ENCODE measurements at regions not wholly inside any gene's neighbourhood (a gene's known extent, or its start where the extent isn't known, plus 50 kb on each side); places are given as distances from the start of the nearest gene placed in this dataset.

DNA sequence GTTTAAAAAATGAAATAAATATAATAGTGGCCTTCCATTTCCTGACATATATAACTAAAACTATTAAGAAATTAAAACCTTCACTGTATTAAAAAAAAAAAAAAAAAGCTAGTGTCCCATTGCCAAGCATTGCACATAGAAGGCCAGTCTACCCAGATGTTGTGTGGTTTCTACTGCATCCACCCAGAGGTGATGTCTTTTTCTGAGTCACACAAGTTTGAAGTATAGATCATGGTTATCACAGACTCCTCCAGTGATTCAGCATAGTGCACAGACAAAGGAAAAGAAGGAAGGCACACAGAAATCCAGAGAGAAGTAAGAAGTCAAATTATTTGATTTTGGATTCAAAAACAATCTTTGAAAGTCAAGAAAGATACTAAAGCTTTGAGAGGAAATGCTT is 429.0 kb downstream of the ETV1 start (continued):
- TF ChIP-seq, protein P1, sequence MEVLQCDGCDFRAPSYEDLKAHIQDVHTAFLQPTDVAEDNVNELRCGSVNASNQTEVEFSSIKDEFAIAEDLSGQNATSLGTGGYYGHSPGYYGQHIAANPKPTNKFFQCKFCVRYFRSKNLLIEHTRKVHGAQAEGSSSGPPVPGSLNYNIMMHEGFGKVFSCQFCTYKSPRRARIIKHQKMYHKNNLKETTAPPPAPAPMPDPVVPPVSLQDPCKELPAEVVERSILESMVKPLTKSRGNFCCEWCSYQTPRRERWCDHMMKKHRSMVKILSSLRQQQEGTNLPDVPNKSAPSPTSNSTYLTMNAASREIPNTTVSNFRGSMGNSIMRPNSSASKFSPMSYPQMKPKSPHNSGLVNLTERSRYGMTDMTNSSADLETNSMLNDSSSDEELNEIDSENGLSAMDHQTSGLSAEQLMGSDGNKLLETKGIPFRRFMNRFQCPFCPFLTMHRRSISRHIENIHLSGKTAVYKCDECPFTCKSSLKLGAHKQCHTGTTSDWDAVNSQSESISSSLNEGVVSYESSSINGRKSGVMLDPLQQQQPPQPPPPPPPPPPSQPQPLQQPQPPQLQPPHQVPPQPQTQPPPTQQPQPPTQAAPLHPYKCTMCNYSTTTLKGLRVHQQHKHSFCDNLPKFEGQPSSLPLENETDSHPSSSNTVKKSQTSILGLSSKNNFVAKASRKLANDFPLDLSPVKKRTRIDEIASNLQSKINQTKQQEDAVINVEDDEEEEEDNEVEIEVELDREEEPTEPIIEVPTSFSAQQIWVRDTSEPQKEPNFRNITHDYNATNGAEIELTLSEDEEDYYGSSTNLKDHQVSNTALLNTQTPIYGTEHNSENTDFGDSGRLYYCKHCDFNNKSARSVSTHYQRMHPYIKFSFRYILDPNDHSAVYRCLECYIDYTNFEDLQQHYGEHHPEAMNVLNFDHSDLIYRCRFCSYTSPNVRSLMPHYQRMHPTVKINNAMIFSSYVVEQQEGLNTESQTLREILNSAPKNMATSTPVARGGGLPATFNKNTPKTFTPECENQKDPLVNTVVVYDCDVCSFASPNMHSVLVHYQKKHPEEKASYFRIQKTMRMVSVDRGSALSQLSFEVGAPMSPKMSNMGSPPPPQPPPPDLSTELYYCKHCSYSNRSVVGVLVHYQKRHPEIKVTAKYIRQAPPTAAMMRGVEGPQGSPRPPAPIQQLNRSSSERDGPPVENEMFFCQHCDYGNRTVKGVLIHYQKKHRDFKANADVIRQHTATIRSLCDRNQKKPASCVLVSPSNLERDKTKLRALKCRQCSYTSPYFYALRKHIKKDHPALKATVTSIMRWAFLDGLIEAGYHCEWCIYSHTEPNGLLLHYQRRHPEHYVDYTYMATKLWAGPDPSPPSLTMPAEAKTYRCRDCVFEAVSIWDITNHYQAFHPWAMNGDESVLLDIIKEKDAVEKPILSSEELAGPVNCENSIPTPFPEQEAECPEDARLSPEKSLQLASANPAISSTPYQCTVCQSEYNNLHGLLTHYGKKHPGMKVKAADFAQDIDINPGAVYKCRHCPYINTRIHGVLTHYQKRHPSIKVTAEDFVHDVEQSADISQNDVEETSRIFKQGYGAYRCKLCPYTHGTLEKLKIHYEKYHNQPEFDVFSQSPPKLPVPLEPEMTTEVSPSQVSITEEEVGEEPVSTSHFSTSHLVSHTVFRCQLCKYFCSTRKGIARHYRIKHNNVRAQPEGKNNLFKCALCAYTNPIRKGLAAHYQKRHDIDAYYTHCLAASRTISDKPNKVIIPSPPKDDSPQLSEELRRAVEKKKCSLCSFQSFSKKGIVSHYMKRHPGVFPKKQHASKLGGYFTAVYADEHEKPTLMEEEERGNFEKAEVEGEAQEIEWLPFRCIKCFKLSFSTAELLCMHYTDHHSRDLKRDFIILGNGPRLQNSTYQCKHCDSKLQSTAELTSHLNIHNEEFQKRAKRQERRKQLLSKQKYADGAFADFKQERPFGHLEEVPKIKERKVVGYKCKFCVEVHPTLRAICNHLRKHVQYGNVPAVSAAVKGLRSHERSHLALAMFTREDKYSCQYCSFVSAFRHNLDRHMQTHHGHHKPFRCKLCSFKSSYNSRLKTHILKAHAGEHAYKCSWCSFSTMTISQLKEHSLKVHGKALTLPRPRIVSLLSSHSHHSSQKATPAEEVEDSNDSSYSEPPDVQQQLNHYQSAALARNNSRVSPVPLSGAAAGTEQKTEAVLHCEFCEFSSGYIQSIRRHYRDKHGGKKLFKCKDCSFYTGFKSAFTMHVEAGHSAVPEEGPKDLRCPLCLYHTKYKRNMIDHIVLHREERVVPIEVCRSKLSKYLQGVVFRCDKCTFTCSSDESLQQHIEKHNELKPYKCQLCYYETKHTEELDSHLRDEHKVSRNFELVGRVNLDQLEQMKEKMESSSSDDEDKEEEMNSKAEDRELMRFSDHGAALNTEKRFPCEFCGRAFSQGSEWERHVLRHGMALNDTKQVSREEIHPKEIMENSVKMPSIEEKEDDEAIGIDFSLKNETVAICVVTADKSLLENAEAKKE (CRISPR knock-in tag; IDR thresholded peaks at IDR 0.05), result no peak
- TF ChIP-seq, protein P2, sequence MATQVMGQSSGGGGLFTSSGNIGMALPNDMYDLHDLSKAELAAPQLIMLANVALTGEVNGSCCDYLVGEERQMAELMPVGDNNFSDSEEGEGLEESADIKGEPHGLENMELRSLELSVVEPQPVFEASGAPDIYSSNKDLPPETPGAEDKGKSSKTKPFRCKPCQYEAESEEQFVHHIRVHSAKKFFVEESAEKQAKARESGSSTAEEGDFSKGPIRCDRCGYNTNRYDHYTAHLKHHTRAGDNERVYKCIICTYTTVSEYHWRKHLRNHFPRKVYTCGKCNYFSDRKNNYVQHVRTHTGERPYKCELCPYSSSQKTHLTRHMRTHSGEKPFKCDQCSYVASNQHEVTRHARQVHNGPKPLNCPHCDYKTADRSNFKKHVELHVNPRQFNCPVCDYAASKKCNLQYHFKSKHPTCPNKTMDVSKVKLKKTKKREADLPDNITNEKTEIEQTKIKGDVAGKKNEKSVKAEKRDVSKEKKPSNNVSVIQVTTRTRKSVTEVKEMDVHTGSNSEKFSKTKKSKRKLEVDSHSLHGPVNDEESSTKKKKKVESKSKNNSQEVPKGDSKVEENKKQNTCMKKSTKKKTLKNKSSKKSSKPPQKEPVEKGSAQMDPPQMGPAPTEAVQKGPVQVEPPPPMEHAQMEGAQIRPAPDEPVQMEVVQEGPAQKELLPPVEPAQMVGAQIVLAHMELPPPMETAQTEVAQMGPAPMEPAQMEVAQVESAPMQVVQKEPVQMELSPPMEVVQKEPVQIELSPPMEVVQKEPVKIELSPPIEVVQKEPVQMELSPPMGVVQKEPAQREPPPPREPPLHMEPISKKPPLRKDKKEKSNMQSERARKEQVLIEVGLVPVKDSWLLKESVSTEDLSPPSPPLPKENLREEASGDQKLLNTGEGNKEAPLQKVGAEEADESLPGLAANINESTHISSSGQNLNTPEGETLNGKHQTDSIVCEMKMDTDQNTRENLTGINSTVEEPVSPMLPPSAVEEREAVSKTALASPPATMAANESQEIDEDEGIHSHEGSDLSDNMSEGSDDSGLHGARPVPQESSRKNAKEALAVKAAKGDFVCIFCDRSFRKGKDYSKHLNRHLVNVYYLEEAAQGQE (IDR thresholded peaks at IDR 0.05; ENCODE audit: unreplicated experiment), result no peak

DNA sequence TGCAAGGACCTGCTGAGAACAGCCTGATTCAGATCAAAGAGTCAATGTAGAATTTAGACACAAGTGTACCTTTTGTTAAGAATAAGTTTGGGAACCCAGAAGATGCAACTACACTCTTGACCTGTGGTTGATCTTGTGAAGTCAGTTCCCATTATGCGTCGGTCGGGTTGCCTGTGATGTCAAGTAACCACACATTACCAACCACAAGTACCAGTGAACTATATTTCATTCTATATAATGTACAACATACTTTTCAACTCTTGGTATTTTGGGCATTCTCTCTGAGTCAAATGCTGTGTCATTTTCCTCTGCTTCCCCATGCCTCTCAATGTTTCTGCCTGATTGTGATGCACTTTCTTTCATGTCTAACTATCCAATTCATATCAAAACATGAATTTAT is 426.2 kb downstream of the ETV1 start:
- H3K9me3 Mint-ChIP-seq, result no peaks in the 10 kb centered on the region
- no peak overlapping the region for H3K4me3 Mint-ChIP-seq
- Histone ChIP-seq H3K27me3 (ENCODE audit: insufficient read depth) (no peaks in the 10 kb centered on the region), H3K36me3 (ENCODE audit: insufficient read depth) (no peaks in the 10 kb centered on the region), H3K4me1 (ENCODE audit: insufficient read depth) (no peaks in the 10 kb centered on the region), H3K79me2 (replicated peaks; ENCODE audit: insufficient read depth) (no peaks in the 10 kb centered on the region), H3K9me2 (ENCODE audit: insufficient read depth) (no peaks in the 10 kb centered on the region), H3K4me3 (no peak overlapping the region), H4K20me1 (replicated peaks; ENCODE audit: insufficient read depth) (no peaks in the 10 kb centered on the region), H3K27ac (ENCODE audit: low read depth) (no peak overlapping the region), H3K4me2 (no peak overlapping the region), H3F3A (replicated peaks; ENCODE audit: low read depth) (no peaks in the 10 kb centered on the region), H2AFZ (no peak overlapping the region)
- H3K27ac Mint-ChIP-seq, result no peak overlapping the region
- ATAC-seq (no peak), DNase-seq (ENCODE audit: low spot score) (no peak)
- peaks cover 2% of the 10 kb centered on the region for H3K27me3 Mint-ChIP-seq (ENCODE audit: insufficient read depth, low read depth, poor library complexity)
- TF ChIP-seq JUNB (IDR thresholded peaks at IDR 0.05; ENCODE audit: unreplicated experiment), result no peak
- no peak for TF ChIP-seq ZNF114 (CRISPR knock-in tag; IDR thresholded peaks at IDR 0.05)
- TF ChIP-seq EZH2phosphoT487 (IDR thresholded peaks at IDR 0.05; ENCODE audit: unreplicated experiment), result no peak
- H3K36me3 Mint-ChIP-seq (ENCODE audit: low read depth), result no peaks in the 10 kb centered on the region
- peaks cover 2% of the 10 kb centered on the region; the same call in 1 of the 3 replicates for H3K4me1 Mint-ChIP-seq

All from GM23338 (cell line).